ENCODE measurements at regions not wholly inside any gene's neighbourhood (a gene's known extent, or its start where the extent isn't known, plus 50 kb on each side); places are given as distances from the start of the nearest gene placed in this dataset.

DNA sequence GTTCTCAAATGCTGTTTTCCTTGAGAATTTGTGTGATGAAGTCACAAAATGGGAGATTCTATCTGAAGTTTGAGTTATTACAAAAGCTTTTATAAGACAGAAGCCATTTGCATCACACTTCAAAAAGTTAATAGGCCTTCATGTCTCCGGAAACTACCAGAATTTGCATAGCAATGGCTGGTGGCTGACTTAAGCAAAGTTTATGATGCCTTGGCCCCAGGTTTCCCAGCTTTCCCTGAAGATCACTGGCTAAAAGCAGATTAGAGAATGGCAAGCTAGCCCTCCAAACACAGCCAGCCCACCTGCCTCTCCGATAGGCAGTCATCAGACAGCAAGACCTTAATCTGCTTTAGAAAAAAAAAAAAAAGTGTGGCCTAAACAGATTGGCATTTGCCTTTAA lies 197.8 kb downstream of the HS3ST1 start:
- TF ChIP-seq, protein P1, sequence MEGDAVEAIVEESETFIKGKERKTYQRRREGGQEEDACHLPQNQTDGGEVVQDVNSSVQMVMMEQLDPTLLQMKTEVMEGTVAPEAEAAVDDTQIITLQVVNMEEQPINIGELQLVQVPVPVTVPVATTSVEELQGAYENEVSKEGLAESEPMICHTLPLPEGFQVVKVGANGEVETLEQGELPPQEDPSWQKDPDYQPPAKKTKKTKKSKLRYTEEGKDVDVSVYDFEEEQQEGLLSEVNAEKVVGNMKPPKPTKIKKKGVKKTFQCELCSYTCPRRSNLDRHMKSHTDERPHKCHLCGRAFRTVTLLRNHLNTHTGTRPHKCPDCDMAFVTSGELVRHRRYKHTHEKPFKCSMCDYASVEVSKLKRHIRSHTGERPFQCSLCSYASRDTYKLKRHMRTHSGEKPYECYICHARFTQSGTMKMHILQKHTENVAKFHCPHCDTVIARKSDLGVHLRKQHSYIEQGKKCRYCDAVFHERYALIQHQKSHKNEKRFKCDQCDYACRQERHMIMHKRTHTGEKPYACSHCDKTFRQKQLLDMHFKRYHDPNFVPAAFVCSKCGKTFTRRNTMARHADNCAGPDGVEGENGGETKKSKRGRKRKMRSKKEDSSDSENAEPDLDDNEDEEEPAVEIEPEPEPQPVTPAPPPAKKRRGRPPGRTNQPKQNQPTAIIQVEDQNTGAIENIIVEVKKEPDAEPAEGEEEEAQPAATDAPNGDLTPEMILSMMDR (IDR thresholded peaks at IDR 0.05; ENCODE audit: low read length) = no peak
- TF ChIP-seq EZH2 (IDR thresholded peaks at IDR 0.05; ENCODE audit: borderline replicate concordance, low read length) = no peak

Data from OCI-LY1 (cell line).